ENCODE measurements at regions not wholly inside any gene's neighbourhood (a gene's known extent, or its start where the extent isn't known, plus 50 kb on each side); places are given as distances from the start of the nearest gene placed in this dataset.

GRCh38 chr1:34378968-34379856, 202.5 kb downstream of the C1orf94 start:
- TF ChIP-seq, protein P1, sequence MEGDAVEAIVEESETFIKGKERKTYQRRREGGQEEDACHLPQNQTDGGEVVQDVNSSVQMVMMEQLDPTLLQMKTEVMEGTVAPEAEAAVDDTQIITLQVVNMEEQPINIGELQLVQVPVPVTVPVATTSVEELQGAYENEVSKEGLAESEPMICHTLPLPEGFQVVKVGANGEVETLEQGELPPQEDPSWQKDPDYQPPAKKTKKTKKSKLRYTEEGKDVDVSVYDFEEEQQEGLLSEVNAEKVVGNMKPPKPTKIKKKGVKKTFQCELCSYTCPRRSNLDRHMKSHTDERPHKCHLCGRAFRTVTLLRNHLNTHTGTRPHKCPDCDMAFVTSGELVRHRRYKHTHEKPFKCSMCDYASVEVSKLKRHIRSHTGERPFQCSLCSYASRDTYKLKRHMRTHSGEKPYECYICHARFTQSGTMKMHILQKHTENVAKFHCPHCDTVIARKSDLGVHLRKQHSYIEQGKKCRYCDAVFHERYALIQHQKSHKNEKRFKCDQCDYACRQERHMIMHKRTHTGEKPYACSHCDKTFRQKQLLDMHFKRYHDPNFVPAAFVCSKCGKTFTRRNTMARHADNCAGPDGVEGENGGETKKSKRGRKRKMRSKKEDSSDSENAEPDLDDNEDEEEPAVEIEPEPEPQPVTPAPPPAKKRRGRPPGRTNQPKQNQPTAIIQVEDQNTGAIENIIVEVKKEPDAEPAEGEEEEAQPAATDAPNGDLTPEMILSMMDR (IDR thresholded peaks at IDR 0.05): no peak
- no peak for TF ChIP-seq EZH2 (IDR thresholded peaks at IDR 0.05; ENCODE audit: borderline replicate concordance, insufficient read depth, low read depth, low read length, poor library complexity, severe bottlenecking)

All from B cell (primary cell).